ENCODE measurements at regions not wholly inside any gene's neighbourhood (a gene's known extent, or its start where the extent isn't known, plus 50 kb on each side); places are given as distances from the start of the nearest gene placed in this dataset.

GRCh38 chr15:75145027-75145841 lies 56.4 kb upstream of the C15orf39 start (continued):
- TF ChIP-seq KLF9 (CRISPR knock-in tag; IDR thresholded peaks at IDR 0.05; ENCODE audit: low read depth) (no peak), HOXA9 (CRISPR knock-in tag; IDR thresholded peaks at IDR 0.05; ENCODE audit: borderline replicate concordance) (no peak), ZNF274 (CRISPR knock-in tag; IDR thresholded peaks at IDR 0.05) (peak; percentile 46; the same call in 1 of the 2 replicates), ZNF724P (CRISPR knock-in tag; IDR thresholded peaks at IDR 0.05; ENCODE audit: borderline replicate concordance) (no peak), ZNF766 (CRISPR knock-in tag; IDR thresholded peaks at IDR 0.05; ENCODE audit: borderline replicate concordance) (no peak), IRF2 (CRISPR knock-in tag; IDR thresholded peaks at IDR 0.05) (no peak; the same call in 1 of the 2 replicates), ZNF407 (CRISPR knock-in tag; IDR thresholded peaks at IDR 0.05; ENCODE audit: not compliant biosample characterization) (no peak), KDM4B (CRISPR knock-in tag; IDR thresholded peaks at IDR 0.05) (no peak), ZFP41 (CRISPR knock-in tag; IDR thresholded peaks at IDR 0.05; ENCODE audit: borderline replicate concordance) (peak; percentile 23; the same call in 1 of the 2 replicates), ESRRA (CRISPR knock-in tag; IDR thresholded peaks at IDR 0.05; ENCODE audit: low read depth) (peak; percentile 10; the same call in 1 of the 2 replicates), CBX2 (IDR thresholded peaks at IDR 0.05; ENCODE audit: low read depth, low read length) (no peak), CBX2 (CRISPR knock-in tag; IDR thresholded peaks at IDR 0.05; ENCODE audit: low read depth) (no peak), SNAPC4 (CRISPR knock-in tag; IDR thresholded peaks at IDR 0.05) (0 out of 2 replicates have a peak, but pooled peaks have one; percentile 14), BCL6 (CRISPR knock-in tag; IDR thresholded peaks at IDR 0.05) (0 out of 2 replicates have a peak, but pooled peaks have one; percentile 8), ZNF282 (IDR thresholded peaks at IDR 0.05; ENCODE audit: partially characterized antibody) (no peak), ATF7 (IDR thresholded peaks at IDR 0.05) (no peak), ATF7 (CRISPR knock-in tag; IDR thresholded peaks at IDR 0.05) (no peak)

Data from HepG2 (cell line).